ENCODE measurements at regions not wholly inside any gene's neighbourhood (a gene's known extent, or its start where the extent isn't known, plus 50 kb on each side); places are given as distances from the start of the nearest gene placed in this dataset.

- H3K4me3 ChIP-seq (replicated peaks; ENCODE audit: low read depth, low read length), result no peak overlapping the region
- H3K36me3 ChIP-seq (ENCODE audit: control insufficient read depth, insufficient read depth, low read length), result no peaks in the 10 kb centered on the region
- DNase-seq (ENCODE audit: extremely low read depth, insufficient read length), result no peak
- H3K27me3 ChIP-seq (replicated peaks; ENCODE audit: control insufficient read depth, insufficient read depth, low read length), result no peaks in the 10 kb centered on the region
- no peak for TF ChIP-seq CTCF (IDR thresholded peaks at IDR 0.05; ENCODE audit: insufficient read depth, low read length, poor library complexity, severe bottlenecking)
Measured at GRCh38 chr4:62896721-62897120, 1512.5 kb downstream of the TECRL start.

GRCh38 chr4:62881901-62882300 is 1527.3 kb downstream of the TECRL start:
- TF ChIP-seq CTCF (IDR thresholded peaks at IDR 0.05; ENCODE audit: insufficient read depth, low read length, poor library complexity, severe bottlenecking), result no peak
- no peak for DNase-seq (ENCODE audit: extremely low read depth, insufficient read length)
- H3K27me3 ChIP-seq (replicated peaks; ENCODE audit: control insufficient read depth, insufficient read depth, low read length), result no peaks in the 10 kb centered on the region
- H3K36me3 ChIP-seq (ENCODE audit: control insufficient read depth, insufficient read depth, low read length), result no peaks in the 10 kb centered on the region
- no peak overlapping the region for H3K4me3 ChIP-seq (replicated peaks; ENCODE audit: low read depth, low read length)

GRCh38 chr4:62881210-62881609 is 1528.0 kb downstream of the TECRL start:
- TF ChIP-seq CTCF (IDR thresholded peaks at IDR 0.05; ENCODE audit: insufficient read depth, low read length, poor library complexity, severe bottlenecking), result no peak
- Histone ChIP-seq H3K4me3 (replicated peaks; ENCODE audit: low read depth, low read length) (no peak overlapping the region), H3K27me3 (replicated peaks; ENCODE audit: control insufficient read depth, insufficient read depth, low read length) (no peaks in the 10 kb centered on the region), H3K36me3 (ENCODE audit: control insufficient read depth, insufficient read depth, low read length) (no peaks in the 10 kb centered on the region)
- DNase-seq (ENCODE audit: extremely low read depth, insufficient read length), result no peak

- Histone ChIP-seq H3K36me3 (ENCODE audit: control insufficient read depth, insufficient read depth, low read length) (no peaks in the 10 kb centered on the region), H3K27me3 (replicated peaks; ENCODE audit: control insufficient read depth, insufficient read depth, low read length) (no peaks in the 10 kb centered on the region), H3K4me3 (replicated peaks; ENCODE audit: low read depth, low read length) (no peak overlapping the region)
- TF ChIP-seq CTCF (IDR thresholded peaks at IDR 0.05; ENCODE audit: insufficient read depth, low read length, poor library complexity, severe bottlenecking), result no peak
- DNase-seq (ENCODE audit: extremely low read depth, insufficient read length), result no peak
Measured at GRCh38 chr4:62872856-62873255, 1536.4 kb downstream of the TECRL start.

- no peak for TF ChIP-seq CTCF (IDR thresholded peaks at IDR 0.05; ENCODE audit: insufficient read depth, low read length, poor library complexity, severe bottlenecking)
- Histone ChIP-seq H3K4me3 (replicated peaks; ENCODE audit: low read depth, low read length) (no peak overlapping the region), H3K27me3 (replicated peaks; ENCODE audit: control insufficient read depth, insufficient read depth, low read length) (no peaks in the 10 kb centered on the region), H3K36me3 (ENCODE audit: control insufficient read depth, insufficient read depth, low read length) (no peaks in the 10 kb centered on the region)
- no peak for DNase-seq (ENCODE audit: extremely low read depth, insufficient read length)
Measured at GRCh38 chr4:62871078-62871477, 1538.2 kb downstream of the TECRL start.

GRCh38 chr4:62870451-62870850 is 1538.8 kb downstream of the TECRL start:
- Histone ChIP-seq H3K4me3 (replicated peaks; ENCODE audit: low read depth, low read length) (no peak overlapping the region), H3K36me3 (ENCODE audit: control insufficient read depth, insufficient read depth, low read length) (no peaks in the 10 kb centered on the region), H3K27me3 (replicated peaks; ENCODE audit: control insufficient read depth, insufficient read depth, low read length) (no peaks in the 10 kb centered on the region)
- TF ChIP-seq CTCF (IDR thresholded peaks at IDR 0.05; ENCODE audit: insufficient read depth, low read length, poor library complexity, severe bottlenecking), result no peak
- no peak for DNase-seq (ENCODE audit: extremely low read depth, insufficient read length)

All from GM06990 (cell line).